Cardiac muscle cell (in vitro differentiated cells and primary cell): ENCODE measurements at regions not wholly inside any gene's neighbourhood (a gene's known extent, or its start where the extent isn't known, plus 50 kb on each side); places are given as distances from the start of the nearest gene placed in this dataset.

Experiments
- DNase-seq, 2 donors: peaks; one replicate each; pipeline versions ENCODE4 v3.0.0 to v3.0.0-alpha.2; 2010 to 2017; ENCODE audit warnings: low read depth in 1 of 2, low spot score in 1 of 2
- H3K27ac ChIP-seq: fragments of 200-600 bp; sonication (generic); 2 replicates; pipeline ENCODE4 v1.5.1; 2016
- H3K27me3 ChIP-seq: fragments of 200-600 bp; sonication (generic); 2 replicates; pipeline ENCODE4 v1.6.0; 2016; ENCODE audit warnings: control low read depth
- H3K36me3 ChIP-seq: fragments of 200-600 bp; sonication (generic); 2 replicates; pipeline ENCODE4 v1.5.1; 2016; ENCODE audit warnings: control low read depth
- H3K4me1 ChIP-seq: fragments of 200-600 bp; sonication (generic); 2 replicates; pipeline ENCODE4 v1.8.1; 2017; ENCODE audit warnings: low read depth, mild to moderate bottlenecking, mixed run types
- H3K4me3 ChIP-seq: fragments of 200-600 bp; sonication (generic); 2 replicates; pipeline ENCODE4 v1.5.1; 2016; ENCODE audit warnings: mild to moderate bottlenecking
- H3K9me3 ChIP-seq: fragments of 200-600 bp; sonication (generic); 2 replicates; pipeline ENCODE4 v1.5.1; 2017; ENCODE audit warnings: low read depth, mild to moderate bottlenecking, control low read depth
- CTCF ChIP-seq: IDR thresholded peaks from 2 replicates; pipeline ENCODE4 v1.5.1; 2012; ENCODE audit warnings: low read depth, mild to moderate bottlenecking, low read length

DNA sequence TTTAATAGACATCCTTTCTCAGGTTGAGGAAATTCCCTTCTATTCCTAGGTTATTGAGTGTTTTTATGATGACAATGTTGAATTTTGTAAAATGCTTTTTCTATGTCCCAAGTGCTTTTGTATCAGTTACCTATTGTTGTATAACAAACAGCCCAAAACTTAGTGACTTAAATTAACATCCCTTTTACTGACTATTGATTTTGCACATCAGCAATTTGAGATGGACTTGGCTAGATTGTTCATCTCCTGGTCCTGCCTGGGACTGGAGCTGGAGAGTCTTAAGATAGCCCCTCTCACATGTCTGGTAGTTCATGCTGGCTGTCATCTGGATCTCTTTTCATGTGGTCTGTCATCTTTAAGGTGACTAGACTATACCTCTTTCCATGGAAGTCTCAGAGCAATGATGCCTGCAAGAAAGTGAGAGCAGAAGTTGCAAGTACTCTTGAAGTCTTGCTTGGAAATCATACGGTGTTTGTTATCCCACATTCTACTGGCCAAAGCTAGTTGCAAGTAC is 132.6 kb downstream of the RPAP3 start:
- Histone ChIP-seq H3K4me3 (no peak overlapping the region), H3K27ac (no peak overlapping the region), H3K36me3 (no peaks in the 10 kb centered on the region), H3K9me3 (no peaks in the 10 kb centered on the region), H3K4me1 (no peaks in the 10 kb centered on the region), H3K27me3 (no peaks in the 10 kb centered on the region)
- no peak for DNase-seq
- no peak for TF ChIP-seq CTCF

DNA sequence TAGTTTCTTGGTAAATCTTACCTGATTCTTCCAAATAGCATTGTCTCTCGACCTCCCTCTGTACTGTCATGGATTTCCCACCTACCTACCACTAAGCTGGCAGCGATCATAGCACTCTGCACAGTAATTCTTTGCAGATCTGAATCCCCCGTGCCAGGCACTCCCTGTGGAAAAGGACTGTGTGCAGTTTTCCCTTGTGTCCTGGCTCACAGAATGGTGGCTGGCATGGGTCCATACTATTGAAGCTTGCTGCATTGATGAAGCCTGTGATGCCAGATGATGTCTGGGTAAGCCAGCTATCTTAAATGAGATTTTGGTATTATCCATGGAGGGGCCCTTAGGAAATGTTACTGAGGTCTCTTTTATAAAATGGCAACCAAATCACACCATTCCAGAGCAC is 135.7 kb downstream of the RPAP3 start:
- no peak overlapping the region for H3K4me3 ChIP-seq
- no peak for DNase-seq
- H3K27me3 ChIP-seq, result no peaks in the 10 kb centered on the region
- H3K36me3 ChIP-seq, result no peaks in the 10 kb centered on the region
- no peaks in the 10 kb centered on the region for H3K9me3 ChIP-seq
- H3K4me1 ChIP-seq, result no peaks in the 10 kb centered on the region
- no peak overlapping the region for H3K27ac ChIP-seq
- TF ChIP-seq CTCF, result no peak

GRCh38 chr12:47562201-47562600 is 143.6 kb downstream of the RPAP3 start:
- H3K4me1 ChIP-seq, result no peaks in the 10 kb centered on the region
- H3K4me3 ChIP-seq, result no peak overlapping the region
- H3K36me3 ChIP-seq, result no peaks in the 10 kb centered on the region
- no peaks in the 10 kb centered on the region for H3K27me3 ChIP-seq
- no peak for TF ChIP-seq CTCF
- DNase-seq, result no peak
- H3K9me3 ChIP-seq, result no peaks in the 10 kb centered on the region
- no peak overlapping the region for H3K27ac ChIP-seq

DNA sequence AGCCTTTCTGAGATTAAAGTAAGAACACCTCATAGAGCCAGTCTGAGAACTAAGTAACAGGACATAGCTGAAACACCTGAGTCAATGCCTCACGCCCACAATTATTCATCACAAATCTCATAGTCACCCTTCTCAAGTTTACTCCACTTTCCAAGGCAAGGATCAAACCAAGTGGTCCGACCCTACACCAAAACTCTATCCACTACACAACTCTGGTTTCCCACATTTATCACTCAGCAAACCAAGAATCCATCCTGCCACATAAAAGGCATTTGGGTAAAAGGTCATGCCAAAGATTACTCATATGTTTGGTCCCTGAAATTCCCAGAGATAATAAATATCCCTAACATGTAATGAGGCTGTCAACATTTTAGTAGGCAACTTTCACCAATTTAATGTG is 144.1 kb downstream of the RPAP3 start:
- no peak for DNase-seq
- H3K27ac ChIP-seq, result no peak overlapping the region
- no peak overlapping the region for H3K4me3 ChIP-seq
- TF ChIP-seq CTCF, result no peak
- no peaks in the 10 kb centered on the region for H3K9me3 ChIP-seq
- H3K36me3 ChIP-seq, result no peaks in the 10 kb centered on the region
- no peaks in the 10 kb centered on the region for H3K27me3 ChIP-seq
- no peaks in the 10 kb centered on the region for H3K4me1 ChIP-seq

GRCh38 chr12:47560415-47560814 is 145.4 kb downstream of the RPAP3 start:
- no peaks in the 10 kb centered on the region for H3K9me3 ChIP-seq
- H3K27ac ChIP-seq, result no peak overlapping the region
- no peaks in the 10 kb centered on the region for H3K36me3 ChIP-seq
- no peak for DNase-seq
- H3K27me3 ChIP-seq, result no peaks in the 10 kb centered on the region
- no peaks in the 10 kb centered on the region for H3K4me1 ChIP-seq
- TF ChIP-seq CTCF, result no peak
- no peak overlapping the region for H3K4me3 ChIP-seq
